Lower lobe of right lung (tissue), 2 donors: ENCODE measurements at regions not wholly inside any gene's neighbourhood (a gene's known extent, or its start where the extent isn't known, plus 50 kb on each side); places are given as distances from the start of the nearest gene placed in this dataset.

ENCODE experiments used
- ATAC-seq, 2 donors: fragments of 200-7000 bp; cut with Tn5 transposase; one replicate each; pipeline ENCODE4 v1.9.1; 2020 to 2022; ENCODE audit warnings: mild to moderate bottlenecking in 2 of 2, moderate library complexity in 2 of 2
- DNase-seq: peaks from one replicate; pipeline ENCODE4 v3.0.0-alpha.2; 2020
- H3K27ac ChIP-seq: fragments of 200-600 bp; one replicate; pipeline ENCODE4 v1.8.0; 2022
- H3K27me3 ChIP-seq: fragments of 200-600 bp; one replicate; pipeline ENCODE4 v1.8.0; 2022; ENCODE audit warnings: low read depth
- H3K36me3 ChIP-seq: fragments of 200-600 bp; one replicate; pipeline ENCODE4 v1.8.0; 2022; ENCODE audit warnings: mild to moderate bottlenecking
- H3K4me1 ChIP-seq: fragments of 200-600 bp; one replicate; pipeline ENCODE4 v1.8.0; 2022
- H3K4me3 ChIP-seq: fragments of 200-600 bp; one replicate; pipeline ENCODE4 v1.8.0; 2022; ENCODE audit warnings: mild to moderate bottlenecking
- H3K9me3 ChIP-seq: fragments of 200-600 bp; one replicate; pipeline ENCODE4 v1.8.0; 2022
- intact Hi-C: fragments of 100-400 bp; cut with DNase I; formaldehyde crosslinking; loops from one replicate; pipeline ENCODE4 v1.11.0; 2022
- TF ChIP-seq, protein P1 (sequence below): fragments of 200-600 bp; IDR thresholded peaks from one replicate; pipeline ENCODE4 v1.8.0; 2022; ENCODE audit warnings: antibody characterized with exemption, mild to moderate bottlenecking
- donor health status: DM: no; HTN: yes; CAD: no; lungs with severe emphysema.

DNA sequence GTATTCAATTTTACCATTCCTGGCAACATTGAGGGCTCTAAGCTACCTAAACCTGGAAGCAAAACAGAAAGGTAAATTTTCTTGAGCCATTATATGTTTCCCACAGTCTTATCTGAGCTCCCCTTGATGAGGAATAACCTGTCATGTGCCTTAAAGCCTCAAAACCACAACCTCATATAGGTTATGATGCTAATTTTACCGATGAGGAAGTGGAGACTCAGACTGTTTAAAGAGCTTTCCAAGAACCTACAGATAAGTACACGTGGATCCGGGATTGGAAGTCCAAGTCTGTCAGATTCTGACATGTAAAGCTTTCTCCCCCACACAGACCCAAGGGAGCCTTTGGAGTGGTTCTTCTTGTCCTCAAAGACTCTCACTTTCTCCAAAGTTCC, 140.5 kb downstream of the SEMA6D start:
- TF ChIP-seq, protein P1, sequence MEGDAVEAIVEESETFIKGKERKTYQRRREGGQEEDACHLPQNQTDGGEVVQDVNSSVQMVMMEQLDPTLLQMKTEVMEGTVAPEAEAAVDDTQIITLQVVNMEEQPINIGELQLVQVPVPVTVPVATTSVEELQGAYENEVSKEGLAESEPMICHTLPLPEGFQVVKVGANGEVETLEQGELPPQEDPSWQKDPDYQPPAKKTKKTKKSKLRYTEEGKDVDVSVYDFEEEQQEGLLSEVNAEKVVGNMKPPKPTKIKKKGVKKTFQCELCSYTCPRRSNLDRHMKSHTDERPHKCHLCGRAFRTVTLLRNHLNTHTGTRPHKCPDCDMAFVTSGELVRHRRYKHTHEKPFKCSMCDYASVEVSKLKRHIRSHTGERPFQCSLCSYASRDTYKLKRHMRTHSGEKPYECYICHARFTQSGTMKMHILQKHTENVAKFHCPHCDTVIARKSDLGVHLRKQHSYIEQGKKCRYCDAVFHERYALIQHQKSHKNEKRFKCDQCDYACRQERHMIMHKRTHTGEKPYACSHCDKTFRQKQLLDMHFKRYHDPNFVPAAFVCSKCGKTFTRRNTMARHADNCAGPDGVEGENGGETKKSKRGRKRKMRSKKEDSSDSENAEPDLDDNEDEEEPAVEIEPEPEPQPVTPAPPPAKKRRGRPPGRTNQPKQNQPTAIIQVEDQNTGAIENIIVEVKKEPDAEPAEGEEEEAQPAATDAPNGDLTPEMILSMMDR = no peak
- Histone ChIP-seq H3K27ac (no peak overlapping the region), H3K9me3 (no peaks in the 10 kb centered on the region), H3K4me1 (no peaks in the 10 kb centered on the region), H3K36me3 (no peaks in the 10 kb centered on the region), H3K27me3 (no peaks in the 10 kb centered on the region), H3K4me3 (no peak overlapping the region)
- ATAC-seq = no peak
- intact Hi-C loops = no loop called here
- no peak for DNase-seq

- Histone ChIP-seq H3K9me3 (no peaks in the 10 kb centered on the region), H3K27me3 (no peaks in the 10 kb centered on the region), H3K4me1 (no peaks in the 10 kb centered on the region), H3K27ac (no peak overlapping the region), H3K36me3 (no peaks in the 10 kb centered on the region), H3K4me3 (no peak overlapping the region)
- intact Hi-C loops = no loop called here
- ATAC-seq (no peak), DNase-seq (no peak)
- TF ChIP-seq, protein P1 = no peak
Observed at GRCh38 chr15:47861111-47861903, 144.0 kb downstream of the SEMA6D start.

GRCh38 chr15:47862402-47862801, 145.1 kb downstream of the SEMA6D start:
- Histone ChIP-seq H3K27me3 (no peaks in the 10 kb centered on the region), H3K4me1 (no peaks in the 10 kb centered on the region), H3K36me3 (no peaks in the 10 kb centered on the region), H3K27ac (no peak overlapping the region), H3K9me3 (no peaks in the 10 kb centered on the region), H3K4me3 (no peak overlapping the region)
- DNase-seq = no peak
- ATAC-seq = no peak
- TF ChIP-seq, protein P1 = no peak
- intact Hi-C loops = no loop called here

- ATAC-seq = no peak
- Histone ChIP-seq H3K9me3 (no peaks in the 10 kb centered on the region), H3K4me1 (no peaks in the 10 kb centered on the region), H3K27ac (no peak overlapping the region), H3K27me3 (no peaks in the 10 kb centered on the region), H3K36me3 (no peaks in the 10 kb centered on the region), H3K4me3 (no peak overlapping the region)
- DNase-seq = no peak
- intact Hi-C loops = no loop called here
- TF ChIP-seq, protein P1 = no peak
Observed at GRCh38 chr15:47866446-47866845, 149.1 kb downstream of the SEMA6D start.

DNA sequence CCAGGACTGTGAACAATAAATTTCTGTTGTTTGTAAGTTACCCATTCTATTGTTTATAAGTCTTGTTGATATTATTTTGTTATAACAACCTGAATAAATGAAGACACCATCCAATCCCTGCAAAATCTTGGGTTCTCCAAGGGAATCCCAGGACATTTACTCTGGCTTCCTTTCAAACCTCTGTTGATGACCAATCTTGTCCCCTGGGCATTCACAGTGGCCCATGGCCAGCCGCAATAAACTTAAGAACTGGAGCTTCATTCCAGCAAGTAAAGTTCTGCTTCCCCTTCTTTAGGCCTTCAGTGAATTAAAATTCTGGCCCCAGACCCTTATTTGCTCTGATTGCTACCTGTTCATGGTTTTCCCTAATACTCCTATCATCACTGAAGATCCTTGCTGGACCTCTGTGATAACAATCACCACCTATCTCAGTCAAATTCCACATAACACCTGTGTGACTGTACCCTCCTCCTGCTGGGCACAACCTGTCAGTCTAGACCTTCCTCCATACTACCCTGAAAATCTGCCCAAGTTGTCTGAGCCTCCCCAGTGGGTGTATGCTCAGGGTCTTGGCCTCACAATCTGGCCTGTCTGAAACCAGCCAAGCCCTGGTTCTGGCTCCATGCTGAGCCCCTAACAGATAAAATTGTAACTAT, 153.1 kb downstream of the SEMA6D start:
- DNase-seq = no peak
- no peaks in the 10 kb centered on the region for H3K9me3 ChIP-seq

More for the DNA sequence above, 153.1 kb downstream of the SEMA6D start:
- Histone ChIP-seq H3K27ac (no peak overlapping the region), H3K4me1 (no peaks in the 10 kb centered on the region), H3K36me3 (no peaks in the 10 kb centered on the region), H3K4me3 (no peak overlapping the region), H3K27me3 (no peaks in the 10 kb centered on the region)
- intact Hi-C loops = no loop called here
- ATAC-seq = no peak
- TF ChIP-seq, protein P1 = no peak
